Fibroblast of the conjunctiva (primary cell): ENCODE measurements at regions not wholly inside any gene's neighbourhood (a gene's known extent, or its start where the extent isn't known, plus 50 kb on each side); places are given as distances from the start of the nearest gene placed in this dataset.
"Not testable (repeated sequence)": the region's sequence is repeated elsewhere in the genome, so short reads cannot be mapped to it uniquely, and the experiment has no call there.

ENCODE experiments used
- DNase-seq: peaks from one replicate; pipeline ENCODE4 v3.0.0-alpha.2; 2010; ENCODE audit warnings: low read depth

DNA sequence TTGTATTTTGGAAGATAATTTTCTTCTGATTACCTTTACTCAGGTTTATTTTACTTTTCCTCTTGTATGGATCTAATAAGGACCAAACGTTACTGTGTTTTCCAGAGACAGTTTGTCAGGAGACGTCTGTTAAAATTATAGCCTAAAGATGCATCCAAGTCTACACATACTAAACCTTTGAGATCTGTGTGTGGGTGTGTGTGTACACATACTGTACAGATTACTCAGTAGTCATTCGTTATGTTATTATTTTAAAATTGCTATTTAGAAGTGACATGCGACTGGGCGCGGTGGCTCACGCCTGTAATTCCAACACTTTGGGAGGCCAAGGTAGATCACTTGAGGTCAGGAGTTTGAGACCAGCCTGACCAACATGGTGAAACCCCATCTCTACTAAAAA is 51.6 kb upstream of the CNTLN start:
- DNase-seq = no peak

DNA sequence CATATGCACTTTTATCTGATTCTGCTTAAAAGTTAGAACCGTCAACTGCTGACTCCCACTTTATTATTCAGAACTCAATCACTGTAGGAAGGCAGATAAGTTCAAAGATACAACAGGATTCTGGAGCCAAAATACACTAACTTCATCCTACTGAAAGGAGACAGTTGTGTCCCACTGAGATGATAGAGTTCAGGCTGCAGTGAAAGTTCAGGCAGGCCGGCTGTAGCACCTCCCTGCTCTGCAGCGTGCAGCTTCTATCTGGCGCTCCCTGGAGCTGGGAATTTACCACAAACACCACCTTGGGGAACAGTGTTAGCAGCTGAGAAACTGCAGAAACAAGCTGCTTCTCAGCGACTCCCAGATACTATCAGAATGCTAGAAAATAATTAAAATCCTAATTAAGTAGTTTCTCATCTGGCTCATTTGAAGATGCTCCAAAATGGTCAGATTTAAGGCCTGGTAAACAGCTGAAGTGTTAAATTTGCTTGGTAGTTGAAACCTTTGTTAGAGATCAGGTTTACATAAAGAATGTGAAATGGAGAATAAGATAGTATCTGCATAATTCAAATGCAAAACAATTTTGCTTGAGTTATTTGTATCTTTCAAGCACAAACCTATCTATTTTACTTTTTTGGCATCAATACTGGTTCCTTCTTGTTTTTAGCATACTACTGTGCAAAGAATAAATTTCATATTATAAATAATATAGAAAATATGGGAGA is 52.3 kb upstream of the CNTLN start:
- DNase-seq = no peak

DNA sequence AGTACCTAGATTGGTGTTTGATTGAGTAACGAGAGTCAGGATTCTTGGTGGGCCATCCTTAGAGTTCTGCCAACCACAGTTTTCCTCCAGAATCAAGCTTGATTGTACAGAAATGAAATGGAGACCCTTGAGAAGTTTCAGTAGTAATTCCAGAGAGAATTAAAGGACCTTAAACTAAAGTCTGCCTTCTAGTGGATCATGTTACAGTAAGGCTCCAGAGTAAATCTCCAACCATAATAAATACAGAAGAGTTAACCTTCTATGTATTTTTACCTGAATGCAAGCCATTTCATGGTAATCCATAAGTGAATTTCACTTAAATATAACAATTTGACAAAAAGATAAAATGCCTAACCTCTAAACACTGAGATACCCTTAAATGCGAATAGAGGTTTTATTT is 53.0 kb upstream of the CNTLN start:
- DNase-seq = no peak

DNA sequence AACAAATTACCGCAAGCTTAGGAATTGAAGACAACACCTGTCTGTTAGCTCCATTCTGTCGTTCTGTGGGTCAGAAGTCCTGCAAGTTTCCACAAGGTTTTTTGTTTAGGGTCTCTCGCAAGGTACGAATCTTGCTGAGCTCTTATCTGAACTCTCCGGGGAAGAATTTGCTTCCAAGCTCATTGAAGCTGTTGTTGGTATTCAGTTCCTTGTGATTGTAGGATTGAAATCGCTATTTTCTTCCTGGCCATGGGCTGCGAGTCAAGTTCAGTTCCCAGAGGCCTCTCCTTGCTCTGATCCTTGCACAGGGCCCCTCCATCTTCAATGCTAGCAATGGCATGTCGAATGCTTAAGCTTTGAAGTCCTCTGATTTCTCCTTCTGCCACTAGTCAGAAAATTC is 53.5 kb upstream of the CNTLN start:
- DNase-seq = no peak

DNA sequence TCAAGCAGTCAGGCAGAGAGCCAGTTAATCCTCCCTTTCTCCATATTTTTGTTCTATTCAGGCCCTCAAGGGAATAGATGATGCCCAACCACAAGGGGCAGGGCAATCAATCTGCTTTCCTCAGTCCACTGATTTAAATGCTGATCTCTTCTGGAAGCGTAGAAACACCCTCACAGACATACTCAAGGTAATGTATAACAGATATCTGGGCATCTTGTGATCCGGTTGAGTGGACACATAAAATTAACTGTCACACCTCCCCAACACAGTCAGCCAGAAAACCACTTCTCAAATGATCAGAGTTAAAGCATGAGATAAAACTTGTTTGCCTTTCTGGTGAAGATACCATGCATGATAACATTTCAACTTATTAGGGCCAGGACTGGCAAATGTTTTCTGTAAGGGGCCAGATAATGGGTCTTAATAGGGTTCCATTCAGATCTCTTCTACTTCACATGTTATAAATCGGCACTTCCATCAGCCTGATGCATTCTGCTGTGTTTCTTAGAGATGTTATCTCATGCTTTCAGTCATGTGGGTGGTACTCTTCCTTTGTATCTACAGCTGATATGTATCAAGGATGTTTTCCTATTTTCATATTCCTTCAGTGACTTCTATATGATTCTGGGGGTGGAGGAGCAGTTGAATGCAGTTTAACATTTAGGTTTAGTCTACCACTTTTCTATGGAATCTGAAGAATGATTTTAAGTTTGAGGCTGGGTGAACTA is 58.9 kb upstream of the CNTLN start:
- DNase-seq = no peak

DNA sequence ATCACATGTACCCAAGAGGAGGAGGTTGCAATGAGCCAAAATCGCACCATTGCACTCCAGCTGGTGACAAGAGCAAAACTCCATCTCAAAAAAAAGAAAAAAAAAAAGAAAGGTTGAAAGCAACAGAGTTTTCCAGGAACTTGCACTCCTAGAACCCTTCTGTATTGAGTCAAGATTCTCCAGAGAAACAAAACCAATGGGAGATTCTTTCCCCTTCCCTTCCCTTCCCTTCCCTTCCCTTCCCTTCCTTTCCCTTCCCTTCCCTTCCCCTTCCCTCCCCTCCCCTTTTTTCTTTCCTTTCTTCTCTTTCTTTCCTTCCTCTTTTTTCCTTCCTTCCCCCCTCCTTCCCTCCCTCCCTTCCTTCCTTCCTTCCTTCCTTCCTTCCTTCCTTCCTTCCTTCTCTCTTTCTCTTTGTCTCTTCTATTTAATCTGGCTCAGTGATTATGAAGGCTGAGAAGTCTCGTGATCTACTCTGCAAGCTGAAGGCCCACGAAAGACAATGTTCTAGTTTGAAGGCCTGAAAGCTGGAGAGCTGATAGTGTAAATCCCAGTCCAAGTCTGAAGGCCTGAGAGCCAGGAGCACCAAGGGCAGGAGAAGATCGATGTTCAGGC is 59.6 kb upstream of the CNTLN start:
- DNase-seq = no peak

DNA sequence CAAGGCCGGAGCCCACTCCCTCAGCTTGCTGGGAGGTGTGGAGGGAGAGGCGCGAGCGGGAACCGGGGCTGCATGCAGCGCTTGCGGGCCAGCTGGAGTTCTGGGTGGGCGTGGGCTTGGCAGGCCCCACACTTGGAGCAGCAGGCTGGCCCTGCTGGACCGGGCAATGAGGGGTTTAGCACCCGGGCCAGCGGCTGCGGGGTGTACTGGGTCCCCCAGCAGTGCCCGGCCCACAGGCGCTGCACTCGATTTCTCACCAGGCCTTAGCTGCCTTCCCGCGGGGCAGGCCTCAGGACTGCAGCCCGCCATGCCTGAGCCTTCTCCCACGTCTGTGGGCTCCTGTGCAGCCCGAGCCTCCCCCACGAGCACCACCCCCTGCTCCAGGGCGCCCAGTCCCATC is 62.3 kb upstream of the CNTLN start:
- DNase-seq = not testable (repeated sequence)

DNA sequence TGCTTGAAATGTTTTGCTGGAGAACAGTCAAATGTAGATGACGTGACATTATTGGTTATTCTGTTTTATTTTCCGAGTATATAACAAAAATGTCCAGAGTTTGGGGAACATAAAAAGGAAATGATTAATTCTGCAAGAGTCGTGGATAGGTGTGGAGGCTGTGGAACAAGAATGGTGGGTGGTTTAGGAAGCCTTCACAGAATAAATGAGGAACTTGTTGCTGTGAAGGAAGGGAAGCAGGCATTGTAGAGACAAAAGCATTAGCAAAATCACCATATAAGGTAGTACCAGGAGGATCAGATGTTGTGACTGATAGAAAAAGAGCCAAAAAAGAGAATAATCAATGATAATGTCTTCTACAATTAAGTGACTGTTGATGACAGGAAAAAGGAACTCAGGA is 66.2 kb upstream of the CNTLN start:
- DNase-seq = no peak

DNA sequence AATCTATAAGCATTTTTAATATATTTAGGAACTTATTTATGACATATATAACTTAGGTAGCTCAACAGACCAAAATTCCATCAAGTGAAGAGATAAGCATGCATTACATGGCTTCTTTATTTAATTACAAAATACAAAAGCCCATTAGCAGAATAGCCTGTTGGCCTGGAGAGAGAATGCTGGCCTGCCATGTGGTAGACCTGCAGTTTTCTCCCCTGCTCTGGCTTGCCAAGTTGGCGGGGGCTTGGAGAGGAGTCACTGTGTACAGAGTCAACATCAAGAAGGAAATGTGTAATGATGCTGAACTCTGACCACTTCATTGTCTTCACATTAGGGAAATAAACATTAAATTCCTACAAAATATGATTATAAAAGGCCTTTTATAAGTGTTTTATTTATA is 69.8 kb upstream of the CNTLN start:
- no peak for DNase-seq

DNA sequence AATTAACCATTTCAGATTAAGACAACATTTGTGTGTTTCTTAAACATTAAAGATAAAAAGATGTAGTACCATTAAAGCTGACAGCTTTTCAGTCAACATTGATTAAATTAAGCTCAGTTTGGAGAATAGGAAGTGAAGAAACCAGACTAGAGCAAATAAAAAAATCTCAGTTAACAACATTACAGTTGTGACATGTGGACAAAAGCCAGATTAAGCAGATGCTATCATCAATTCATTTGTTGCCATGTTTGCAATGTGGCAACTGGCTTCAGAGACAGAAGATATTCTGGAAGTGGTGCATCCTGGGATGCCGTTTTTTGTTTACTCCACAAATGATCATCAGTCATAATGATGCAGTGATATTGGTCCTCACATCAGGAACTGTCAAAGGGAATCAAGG is 70.3 kb upstream of the CNTLN start:
- no peak for DNase-seq

DNA sequence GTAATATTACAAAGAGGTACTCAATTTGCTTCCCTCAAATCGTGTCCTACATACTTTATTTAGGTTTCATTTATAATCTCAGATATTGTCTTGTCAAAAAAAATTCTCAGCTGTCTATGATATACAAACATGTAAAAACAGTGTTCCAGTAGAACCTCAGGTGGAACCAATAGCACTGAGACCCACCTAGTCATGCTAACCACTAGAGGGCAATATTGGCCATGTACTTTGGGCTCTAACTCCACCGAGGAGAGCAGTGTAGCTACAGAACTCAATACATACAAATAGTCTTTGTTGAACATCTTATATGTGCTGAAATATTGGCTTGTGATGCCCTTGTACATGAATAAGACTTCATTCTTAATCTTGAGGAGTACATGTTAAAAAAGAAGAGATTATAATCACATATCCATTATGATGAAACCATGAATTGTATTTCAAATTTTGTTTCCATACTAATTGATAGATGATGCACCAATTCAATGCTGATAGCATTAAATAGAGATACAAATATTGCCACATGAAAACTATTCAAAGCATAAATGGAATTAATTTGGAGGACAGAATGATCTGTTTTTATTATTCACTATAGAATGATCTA is 71.2 kb upstream of the CNTLN start:
- DNase-seq = peak; percentile 59

DNA sequence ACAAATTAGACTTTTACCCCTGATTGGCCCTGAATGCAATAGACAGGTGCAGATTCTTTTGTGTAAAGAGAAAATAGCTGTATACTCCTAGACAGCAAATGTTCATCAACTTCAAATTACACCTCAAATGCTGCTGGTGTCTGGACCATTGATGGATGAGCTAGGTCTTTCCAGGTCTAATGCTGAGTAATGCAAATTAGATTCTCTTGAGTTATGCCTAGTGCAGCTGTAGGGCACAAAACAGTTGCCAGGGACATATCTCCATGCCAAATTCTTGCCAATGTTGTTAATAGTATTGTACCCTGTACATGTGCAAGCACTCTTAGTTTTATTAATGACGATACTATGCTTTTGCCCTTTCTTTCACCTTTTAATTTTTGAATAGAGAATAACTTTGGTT is 72.3 kb upstream of the CNTLN start:
- DNase-seq = no peak

DNA sequence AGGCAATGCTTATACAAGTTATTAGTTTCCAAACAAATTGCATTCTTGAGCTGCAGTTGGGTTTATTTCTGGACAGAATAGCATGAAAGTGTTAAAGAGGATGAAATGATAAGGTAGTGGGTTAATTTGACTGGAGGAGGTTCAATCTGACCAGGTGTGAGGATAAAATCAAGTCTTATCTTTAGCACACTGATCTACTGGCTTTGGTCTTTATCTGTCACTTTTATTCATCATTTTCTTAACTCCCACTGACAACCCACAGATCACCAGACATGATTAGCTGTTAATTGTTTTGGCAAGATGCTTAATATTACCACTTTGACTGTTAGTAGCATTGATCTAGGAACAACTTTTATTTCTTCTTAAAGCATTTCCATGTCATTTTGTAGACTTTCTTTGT is 74.4 kb upstream of the CNTLN start:
- DNase-seq = no peak

DNA sequence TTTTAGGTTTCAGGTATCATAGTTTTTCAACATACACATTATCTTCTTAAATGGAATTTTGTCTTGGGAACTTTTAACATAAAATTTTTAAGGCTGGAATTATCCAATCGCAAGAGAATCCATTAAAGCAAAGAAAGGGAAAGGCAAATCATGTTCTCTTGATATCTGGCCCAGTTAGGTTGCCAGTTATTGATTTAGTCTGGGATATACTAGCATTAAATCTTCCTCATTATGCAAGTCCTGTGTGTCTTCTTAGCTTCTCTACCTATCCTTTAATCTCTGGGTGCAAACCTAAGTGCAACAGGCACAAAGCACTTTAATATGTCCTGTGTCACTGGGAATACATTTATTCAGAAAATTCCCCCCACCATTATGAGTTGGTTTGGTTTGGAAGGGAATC is 75.4 kb upstream of the CNTLN start:
- no peak for DNase-seq

DNA sequence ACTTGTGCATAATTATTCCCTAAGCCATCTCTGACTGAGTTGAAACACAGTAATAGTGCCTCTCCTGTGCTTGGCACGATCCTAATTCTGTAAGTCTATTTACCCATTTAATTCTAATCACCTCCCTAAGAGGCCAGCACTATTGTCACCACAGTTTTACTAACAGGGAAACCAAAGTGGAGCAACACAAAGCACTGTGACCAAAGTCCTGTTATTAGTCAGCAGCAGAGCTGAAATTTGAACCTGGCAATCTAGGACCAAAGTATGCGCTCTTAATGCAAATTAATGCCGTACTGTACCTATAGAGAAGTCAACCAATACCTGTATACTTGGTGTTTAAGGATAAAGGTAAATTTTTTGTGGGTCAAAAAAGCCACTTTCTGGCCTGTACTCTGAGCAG is 77.1 kb upstream of the CNTLN start:
- DNase-seq = no peak

DNA sequence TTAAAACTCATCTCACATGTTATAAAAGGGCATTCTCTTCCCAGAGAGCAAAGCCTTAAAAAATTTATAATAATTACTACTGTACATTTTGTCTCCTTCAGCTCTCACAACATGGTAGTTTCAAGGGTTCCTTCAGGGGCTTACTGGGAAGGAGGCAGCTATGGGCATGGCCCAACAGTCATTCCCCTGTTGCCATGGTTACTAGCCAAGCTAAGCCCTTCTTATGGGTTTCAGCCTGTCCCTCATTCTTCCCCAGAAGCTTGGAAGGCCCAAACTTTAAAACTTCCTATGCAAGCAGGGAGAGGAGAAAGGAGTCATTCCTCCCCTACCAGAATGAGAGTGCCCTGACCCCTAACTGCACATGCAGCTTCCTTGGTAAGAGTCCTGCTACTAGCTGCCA is 82.2 kb upstream of the CNTLN start:
- no peak for DNase-seq

DNA sequence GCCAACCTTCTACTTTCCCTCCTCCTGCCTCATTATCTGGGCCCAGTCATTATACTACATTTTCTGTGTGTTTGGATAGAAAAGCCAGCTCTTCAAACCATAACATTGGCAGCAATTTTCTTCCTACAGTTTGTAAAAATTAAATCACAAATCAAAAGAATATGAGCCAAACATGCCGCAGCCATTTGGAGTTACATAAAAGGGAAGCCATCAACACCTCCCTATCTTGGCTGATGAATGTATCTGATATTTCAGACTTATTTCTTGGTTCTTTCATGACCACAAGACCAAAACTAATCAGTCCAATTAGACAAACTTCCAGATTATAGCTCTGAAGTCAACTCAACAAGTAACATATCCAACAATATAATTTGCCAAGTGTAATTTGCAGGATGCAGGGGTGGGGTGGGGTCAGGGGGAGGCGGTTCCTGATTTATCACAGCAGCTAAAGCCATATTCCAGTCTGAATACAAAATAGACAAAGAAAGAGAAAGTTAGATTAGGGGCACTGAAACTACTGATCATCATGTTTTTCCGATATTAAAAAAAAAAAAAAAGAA is 89.4 kb upstream of the CNTLN start:
- DNase-seq = no peak

DNA sequence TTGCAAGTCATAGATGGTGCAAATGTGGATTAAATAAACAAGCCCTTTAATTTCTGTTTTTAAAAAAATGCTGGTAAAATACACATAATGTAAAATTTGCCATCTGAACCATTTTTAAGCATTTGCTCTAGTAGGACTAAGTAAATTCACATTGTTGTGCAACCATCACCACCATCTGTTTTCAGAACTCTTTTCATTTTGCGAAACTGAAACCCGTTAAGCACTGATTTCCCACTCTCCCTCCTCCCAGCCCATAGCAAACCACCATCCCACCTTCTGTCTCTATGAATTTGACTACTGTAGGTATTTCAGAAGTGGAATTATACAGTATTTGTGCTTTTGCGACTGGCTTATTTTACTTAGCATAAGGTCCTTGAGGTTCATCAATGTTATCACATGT is 103.3 kb upstream of the CNTLN start:
- no peak for DNase-seq

DNA sequence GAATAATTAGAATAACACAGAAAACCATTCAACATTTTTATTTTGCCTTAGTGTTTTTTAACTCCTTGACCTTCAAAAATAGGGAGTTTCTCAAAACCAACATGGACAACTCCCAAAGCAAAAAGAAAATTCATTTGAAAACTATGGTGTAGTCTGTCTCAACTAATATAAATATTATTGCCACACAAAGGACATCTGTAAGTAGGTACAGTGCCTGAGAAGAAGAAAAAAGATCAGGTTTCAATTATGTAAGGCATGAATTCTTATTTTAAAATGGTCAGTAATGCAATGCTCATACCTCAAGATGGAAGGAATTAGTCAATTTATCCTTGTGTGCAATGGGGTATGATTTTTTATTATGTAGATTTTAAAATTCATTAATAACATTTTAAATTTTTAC is 109.6 kb upstream of the CNTLN start:
- no peak for DNase-seq

DNA sequence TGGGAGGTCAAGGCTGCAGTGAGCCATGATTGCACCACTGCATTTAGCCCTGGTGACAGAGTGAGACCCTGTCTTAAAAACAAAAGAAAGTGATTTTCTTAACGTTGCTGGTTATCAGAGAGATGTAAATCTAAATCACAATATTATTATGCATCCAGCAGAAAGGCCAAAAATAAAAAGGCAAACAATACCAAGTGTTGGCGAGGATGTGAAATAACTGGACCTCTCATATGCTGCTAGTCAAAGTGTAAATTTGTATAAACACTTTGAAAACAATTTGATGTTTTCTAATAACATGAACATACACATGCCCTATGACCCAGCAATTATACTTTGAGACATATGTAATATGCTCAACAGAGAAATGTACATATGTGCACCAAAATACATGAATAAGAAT is 110.7 kb upstream of the CNTLN start:
- DNase-seq = no peak

DNA sequence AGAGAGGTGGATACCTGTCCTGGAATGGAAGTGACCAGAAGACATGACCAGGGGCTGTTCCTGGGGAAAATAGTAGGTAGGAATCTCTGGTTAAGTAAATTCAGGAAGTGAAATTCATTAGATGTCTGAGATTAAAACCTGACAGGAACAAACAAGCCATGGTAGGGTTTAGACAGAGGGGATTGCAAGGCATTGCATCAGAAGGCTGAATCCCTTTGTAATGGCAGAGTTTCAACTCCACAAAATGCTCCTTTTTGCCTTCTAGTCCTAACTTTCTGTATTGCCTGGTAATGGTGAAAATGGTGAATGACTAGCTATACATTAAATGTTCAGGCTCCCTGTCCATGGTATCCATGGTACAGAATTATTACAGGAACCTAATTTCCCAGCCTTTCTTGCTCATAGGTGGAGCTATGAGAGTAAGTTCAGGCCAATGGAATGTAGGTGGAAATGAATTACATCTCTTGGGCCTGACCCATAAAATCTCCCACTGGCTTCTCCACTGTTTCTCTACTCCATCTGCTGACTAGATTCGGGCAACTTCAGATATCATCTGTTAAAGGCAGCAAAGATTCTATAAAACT is 113.4 kb upstream of the CNTLN start:
- peak; percentile 59 for DNase-seq

DNA sequence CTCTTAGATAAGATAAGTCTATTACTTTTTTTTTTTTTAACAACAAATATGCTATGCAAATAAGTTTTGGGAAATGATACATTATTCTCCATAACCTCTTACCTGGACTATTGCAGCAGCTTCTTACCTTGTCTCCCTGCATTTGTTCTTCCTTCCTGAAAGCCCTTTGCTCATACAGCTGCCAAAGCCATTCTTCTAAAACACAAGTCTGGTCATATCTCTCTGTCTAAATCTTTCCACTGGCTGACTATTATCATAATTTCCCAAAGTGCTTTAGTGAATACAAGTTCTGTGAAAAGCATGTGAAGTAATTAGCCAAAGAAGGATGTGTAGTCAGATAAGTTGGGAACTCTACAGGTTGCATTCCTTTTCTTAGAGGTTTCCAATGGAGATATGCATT is 115.4 kb upstream of the CNTLN start:
- DNase-seq = no peak
